ENCODE measurements at regions not wholly inside any gene's neighbourhood (a gene's known extent, or its start where the extent isn't known, plus 50 kb on each side); places are given as distances from the start of the nearest gene placed in this dataset.

DNA sequence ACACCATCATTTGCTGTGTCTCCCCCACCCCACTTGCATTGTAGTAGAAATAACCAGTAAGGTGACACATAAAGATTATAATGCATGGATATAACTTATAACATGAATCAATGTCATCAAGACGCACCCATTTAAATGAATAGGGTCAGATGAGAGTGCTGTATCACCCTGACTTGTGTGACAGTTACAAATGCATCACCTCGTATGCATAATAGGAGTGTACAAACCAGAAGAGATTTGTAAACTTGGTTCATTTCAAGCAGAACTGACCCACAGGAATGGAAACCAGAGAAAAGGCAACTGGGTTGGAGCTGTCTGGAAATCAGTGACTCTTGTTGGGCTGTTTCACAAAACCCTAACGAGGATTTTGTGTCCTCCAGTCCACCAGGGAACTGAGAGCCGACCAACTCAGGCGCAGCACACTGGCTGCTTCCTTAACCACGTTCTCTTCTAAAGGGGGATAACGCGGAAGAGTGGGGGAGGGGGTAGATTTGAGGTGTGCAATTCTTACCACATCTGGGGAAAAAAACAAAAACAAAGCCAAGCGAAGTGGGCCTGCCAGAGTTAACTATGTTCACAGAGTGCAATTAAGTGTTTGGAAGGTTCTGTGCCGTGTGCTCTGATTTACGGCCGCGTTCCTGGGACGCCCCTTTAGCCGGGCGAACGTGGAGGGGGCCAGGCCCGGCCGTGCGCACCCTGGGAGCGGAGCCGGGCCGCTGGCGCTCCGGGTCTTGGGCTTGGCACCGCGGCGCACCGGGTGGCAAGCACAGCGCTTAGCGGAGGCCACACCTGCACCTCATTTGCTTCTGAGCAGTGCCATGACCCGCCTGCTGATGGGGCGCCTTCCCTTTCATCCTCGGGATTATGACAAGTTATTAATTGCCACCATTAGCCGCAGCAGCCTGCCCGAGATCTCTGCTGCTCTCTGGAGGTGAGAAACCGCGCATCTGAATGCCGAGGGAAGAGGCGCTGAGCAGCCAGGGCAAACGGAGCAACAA, 248.8 kb upstream of the FOXD3 start:
- intact Hi-C loops (cut with DNase I; ENCODE audit: low total_unique reads): no loop called here
- no peak for TF ChIP-seq CTCF (IDR thresholded peaks at IDR 0.05)
- TF ChIP-seq POLR2A (IDR thresholded peaks at IDR 0.05): no peak
- TF ChIP-seq POLR2AphosphoS5 (IDR thresholded peaks at IDR 0.05): no peak
- H3K4me3 ChIP-seq: peak overlapping the region in 1 of 3 donors; percentile 28

GRCh38 chr1:63074321-63074720, 248.0 kb upstream of the FOXD3 start:
- DNase-seq (ENCODE audit: low spot score in 2 of 2): no peak
- TF ChIP-seq POLR2A (IDR thresholded peaks at IDR 0.05) (no peak), CTCF (IDR thresholded peaks at IDR 0.05) (no peak)
- Histone ChIP-seq H3K9me3 (peaks cover 0 to 13% of the 10 kb centered on the region in 2 donors), H3K27ac (no peak overlapping the region), H3K4me3 (no peak overlapping the region), H3K36me3 (no peaks in the 10 kb centered on the region), H3K4me1 (no peaks in the 10 kb centered on the region), H3K27me3 (peaks cover 0 to 33% of the 10 kb centered on the region in 2 donors)
- intact Hi-C loops (cut with DNase I; ENCODE audit: low total_unique reads): no loop called here

More for the DNA sequence above, 248.8 kb upstream of the FOXD3 start:
- H3K36me3 ChIP-seq: no peaks in the 10 kb centered on the region
- H3K27ac ChIP-seq: no peak overlapping the region
- H3K9me3 ChIP-seq: peaks cover 0 to 13% of the 10 kb centered on the region in 2 donors
- no peak for DNase-seq (ENCODE audit: low spot score in 2 of 2)
- peaks cover 0 to 33% of the 10 kb centered on the region in 2 donors for H3K27me3 ChIP-seq
- H3K4me1 ChIP-seq: no peaks in the 10 kb centered on the region

DNA sequence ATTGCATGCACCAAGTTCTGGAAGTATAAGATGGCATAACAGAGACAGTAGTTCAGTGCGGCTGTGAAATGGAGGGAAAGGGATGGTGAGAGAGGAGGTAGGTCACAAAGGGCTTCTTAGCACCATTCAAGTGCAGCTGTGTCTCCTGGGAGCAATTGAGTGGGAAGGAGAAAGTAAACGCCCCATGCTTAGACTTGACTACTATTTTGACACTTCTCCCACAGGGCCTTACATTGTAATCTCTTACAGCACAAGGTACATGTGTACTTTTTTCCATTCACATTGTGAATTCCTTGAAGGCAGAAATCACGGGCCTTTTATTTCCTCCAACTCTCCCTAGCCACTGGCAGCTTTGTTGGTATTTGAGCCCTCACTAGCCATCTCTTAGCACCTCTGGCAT, 239.6 kb upstream of the FOXD3 start:
- no peaks in the 10 kb centered on the region for H3K36me3 ChIP-seq
- no peak overlapping the region for H3K4me3 ChIP-seq
- no peak for DNase-seq (ENCODE audit: low spot score in 2 of 2)
- H3K27me3 ChIP-seq: no peaks in the 10 kb centered on the region
- no peaks in the 10 kb centered on the region for H3K4me1 ChIP-seq
- H3K9me3 ChIP-seq: no peaks in the 10 kb centered on the region
- intact Hi-C loops (cut with DNase I; ENCODE audit: low total_unique reads): no loop called here
- TF ChIP-seq CTCF (IDR thresholded peaks at IDR 0.05): no peak
- TF ChIP-seq POLR2AphosphoS5 (IDR thresholded peaks at IDR 0.05): no peak
- no peak for TF ChIP-seq POLR2A (IDR thresholded peaks at IDR 0.05)
- no peak overlapping the region for H3K27ac ChIP-seq

DNA sequence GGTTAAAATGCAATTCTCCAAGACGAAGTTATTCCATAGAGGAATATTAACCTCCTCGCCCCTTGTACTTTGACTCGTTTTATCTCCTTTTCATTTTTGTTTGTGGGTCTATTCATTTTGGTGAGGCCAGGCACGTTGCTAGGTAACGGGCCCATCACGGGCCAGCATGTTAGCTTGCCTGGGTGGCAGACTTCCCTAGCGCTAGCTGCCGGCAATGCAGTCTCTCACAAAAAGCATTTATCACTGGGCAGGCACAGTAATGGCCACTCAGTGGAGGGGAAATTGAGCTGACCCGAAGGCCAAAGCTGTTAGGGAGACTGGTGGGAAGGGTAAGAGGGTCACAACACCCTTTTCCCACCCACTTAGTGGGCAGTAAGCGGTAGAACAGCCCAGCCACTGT, 234.4 kb upstream of the FOXD3 start:
- intact Hi-C loops (cut with DNase I; ENCODE audit: low total_unique reads): no loop called here
- H3K36me3 ChIP-seq: no peaks in the 10 kb centered on the region
- TF ChIP-seq CTCF (IDR thresholded peaks at IDR 0.05) (no peak), POLR2AphosphoS5 (IDR thresholded peaks at IDR 0.05) (no peak), POLR2A (IDR thresholded peaks at IDR 0.05) (no peak)
- H3K9me3 ChIP-seq: no peaks in the 10 kb centered on the region
- H3K27ac ChIP-seq: no peak overlapping the region
- no peak overlapping the region for H3K4me3 ChIP-seq
- no peaks in the 10 kb centered on the region for H3K4me1 ChIP-seq
- no peak for DNase-seq (ENCODE audit: low spot score in 2 of 2)
- H3K27me3 ChIP-seq: no peaks in the 10 kb centered on the region

GRCh38 chr1:63099188-63099587, 223.2 kb upstream of the FOXD3 start:
- TF ChIP-seq POLR2A (IDR thresholded peaks at IDR 0.05): no peak
- TF ChIP-seq CTCF (IDR thresholded peaks at IDR 0.05): no peak
- TF ChIP-seq POLR2AphosphoS5 (IDR thresholded peaks at IDR 0.05): no peak
- no peaks in the 10 kb centered on the region for H3K36me3 ChIP-seq
- intact Hi-C loops (cut with DNase I; ENCODE audit: low total_unique reads): no loop called here

More at GRCh38 chr1:63099188-63099587, 223.2 kb upstream of the FOXD3 start:
- DNase-seq (ENCODE audit: low spot score in 2 of 2): no peak
- Histone ChIP-seq H3K4me1 (no peaks in the 10 kb centered on the region), H3K27ac (no peak overlapping the region), H3K4me3 (no peak overlapping the region), H3K9me3 (no peaks in the 10 kb centered on the region), H3K27me3 (no peaks in the 10 kb centered on the region)

All from breast epithelium (tissue), 4 donors.